Osteocyte (in vitro differentiated cells): ENCODE measurements at regions not wholly inside any gene's neighbourhood (a gene's known extent, or its start where the extent isn't known, plus 50 kb on each side); places are given as distances from the start of the nearest gene placed in this dataset.
A peak's percentile ranks its signal among the peaks of the same experiment; 100 is the strongest.

Experiments
- DNase-seq: peaks from one replicate; pipeline ENCODE4 v3.0.0; 2021; ENCODE audit warnings: mixed read lengths; ENCODE audit not compliant: unreplicated experiment; ENCODE audit errors: extremely low spot score
- H3K27ac Mint-ChIP-seq: one replicate; pipeline ENCODE4 v1.8.0; 2021; ENCODE audit warnings: mild to moderate bottlenecking, mixed read lengths; ENCODE audit not compliant: unreplicated experiment
- H3K27me3 Mint-ChIP-seq: one replicate; pipeline ENCODE4 v1.8.0; 2021; ENCODE audit warnings: mixed read lengths; ENCODE audit not compliant: unreplicated experiment
- H3K36me3 Mint-ChIP-seq: one replicate; pipeline ENCODE4 v1.8.0; 2021; ENCODE audit warnings: mixed read lengths; ENCODE audit not compliant: unreplicated experiment
- H3K4me1 Mint-ChIP-seq: one replicate; pipeline ENCODE4 v1.8.0; 2021; ENCODE audit warnings: mixed read lengths; ENCODE audit not compliant: unreplicated experiment
- H3K4me3 Mint-ChIP-seq: one replicate; pipeline ENCODE4 v1.8.0; 2021; ENCODE audit warnings: mild to moderate bottlenecking, moderate library complexity, mixed read lengths; ENCODE audit not compliant: unreplicated experiment
- H3K9me3 Mint-ChIP-seq: one replicate; pipeline ENCODE4 v1.8.0; 2021; ENCODE audit warnings: mixed read lengths; ENCODE audit not compliant: unreplicated experiment
- TF ChIP-seq, protein P1 (sequence below): fragments of 200-600 bp; sonication (generic); IDR thresholded peaks from 2 replicates; pipeline ENCODE4 v1.5.0; 2021; ENCODE audit warnings: antibody characterized with exemption, mild to moderate bottlenecking, moderate library complexity

DNA sequence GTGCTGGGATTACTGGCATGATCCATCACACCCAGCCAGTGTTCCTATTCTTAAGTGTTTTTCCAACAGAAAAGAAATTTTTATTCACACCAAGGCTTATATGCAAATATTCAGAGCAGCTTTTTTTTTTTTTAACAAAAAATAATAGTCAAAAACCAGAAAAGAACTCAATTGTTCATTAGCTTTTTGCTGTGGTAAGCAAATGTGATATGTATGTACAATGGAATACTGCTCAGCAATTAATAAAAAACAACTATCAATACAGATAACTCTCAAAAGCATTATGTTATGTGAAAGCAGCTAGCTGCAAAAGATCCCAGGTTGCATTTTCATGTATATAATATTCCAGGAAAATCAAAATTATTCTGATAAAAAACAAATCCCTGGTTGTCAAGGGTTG is 132.3 kb downstream of the SLIT2 start:
- no peak overlapping the region for H3K27ac Mint-ChIP-seq
- no peaks in the 10 kb centered on the region for H3K27me3 Mint-ChIP-seq
- H3K4me1 Mint-ChIP-seq = no peaks in the 10 kb centered on the region
- no peak overlapping the region for H3K4me3 Mint-ChIP-seq
- TF ChIP-seq, protein P1, sequence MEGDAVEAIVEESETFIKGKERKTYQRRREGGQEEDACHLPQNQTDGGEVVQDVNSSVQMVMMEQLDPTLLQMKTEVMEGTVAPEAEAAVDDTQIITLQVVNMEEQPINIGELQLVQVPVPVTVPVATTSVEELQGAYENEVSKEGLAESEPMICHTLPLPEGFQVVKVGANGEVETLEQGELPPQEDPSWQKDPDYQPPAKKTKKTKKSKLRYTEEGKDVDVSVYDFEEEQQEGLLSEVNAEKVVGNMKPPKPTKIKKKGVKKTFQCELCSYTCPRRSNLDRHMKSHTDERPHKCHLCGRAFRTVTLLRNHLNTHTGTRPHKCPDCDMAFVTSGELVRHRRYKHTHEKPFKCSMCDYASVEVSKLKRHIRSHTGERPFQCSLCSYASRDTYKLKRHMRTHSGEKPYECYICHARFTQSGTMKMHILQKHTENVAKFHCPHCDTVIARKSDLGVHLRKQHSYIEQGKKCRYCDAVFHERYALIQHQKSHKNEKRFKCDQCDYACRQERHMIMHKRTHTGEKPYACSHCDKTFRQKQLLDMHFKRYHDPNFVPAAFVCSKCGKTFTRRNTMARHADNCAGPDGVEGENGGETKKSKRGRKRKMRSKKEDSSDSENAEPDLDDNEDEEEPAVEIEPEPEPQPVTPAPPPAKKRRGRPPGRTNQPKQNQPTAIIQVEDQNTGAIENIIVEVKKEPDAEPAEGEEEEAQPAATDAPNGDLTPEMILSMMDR = no peak
- no peak for DNase-seq
- no peaks in the 10 kb centered on the region for H3K36me3 Mint-ChIP-seq
- H3K9me3 Mint-ChIP-seq = no peaks in the 10 kb centered on the region

DNA sequence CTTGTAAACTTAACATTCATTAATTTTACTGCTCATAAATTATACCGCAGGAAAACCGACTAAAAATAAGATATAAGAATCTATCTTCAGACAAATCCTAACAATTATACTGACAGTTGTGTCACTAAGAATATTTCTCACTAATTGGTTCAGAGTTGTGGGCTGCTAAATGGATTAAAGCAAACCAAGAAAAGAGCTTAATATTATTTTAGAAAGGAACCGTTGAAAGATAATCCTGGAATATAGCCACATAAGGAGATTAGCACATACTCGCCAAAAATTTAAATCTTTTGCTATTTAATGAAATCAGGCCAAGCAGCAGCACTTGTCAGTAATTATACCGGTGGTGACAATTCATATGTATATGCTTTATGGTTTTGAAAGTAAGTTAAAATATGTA is 132.8 kb downstream of the SLIT2 start:
- H3K4me1 Mint-ChIP-seq = no peaks in the 10 kb centered on the region
- no peak for DNase-seq
- H3K36me3 Mint-ChIP-seq = no peaks in the 10 kb centered on the region
- no peak overlapping the region for H3K27ac Mint-ChIP-seq
- TF ChIP-seq, protein P1 = no peak
- no peaks in the 10 kb centered on the region for H3K9me3 Mint-ChIP-seq
- no peak overlapping the region for H3K4me3 Mint-ChIP-seq
- H3K27me3 Mint-ChIP-seq = no peaks in the 10 kb centered on the region

DNA sequence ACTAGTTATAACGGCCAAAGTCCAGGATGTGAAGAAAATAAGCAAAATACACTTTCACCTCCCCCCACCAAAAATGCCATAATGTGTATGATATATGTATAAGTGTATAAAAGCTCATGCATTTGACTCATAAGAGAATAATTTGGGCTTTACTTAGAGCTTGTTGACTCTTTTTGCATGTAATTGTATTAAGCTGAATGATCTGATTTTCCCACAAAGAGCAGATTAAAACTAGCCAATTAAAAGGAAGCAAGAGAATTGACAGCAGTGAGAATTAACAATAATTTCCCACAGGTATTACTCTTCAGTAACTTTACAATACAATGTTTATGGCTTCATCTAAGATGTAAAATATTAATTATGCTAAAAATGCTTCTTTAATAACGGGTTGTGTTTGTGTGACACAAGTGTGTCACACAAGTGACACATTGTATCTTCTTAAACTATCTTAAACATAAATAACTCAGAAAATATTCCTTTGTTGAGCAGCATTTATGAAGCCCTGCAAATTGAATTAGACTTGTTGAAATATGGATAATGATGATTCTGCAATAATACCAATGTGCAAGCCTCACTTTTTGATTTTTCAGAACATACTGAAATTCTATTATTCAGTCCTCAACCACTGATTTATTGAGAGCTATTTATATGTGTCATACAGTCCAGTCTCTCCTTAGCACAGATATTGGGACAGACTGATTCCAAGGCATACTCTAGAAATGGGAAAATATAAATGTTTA is 134.5 kb downstream of the SLIT2 start:
- no peak for DNase-seq
- H3K4me3 Mint-ChIP-seq = no peak overlapping the region
- TF ChIP-seq, protein P1 = no peak
- H3K27ac Mint-ChIP-seq = no peak overlapping the region
- H3K4me1 Mint-ChIP-seq = peaks cover 6% of the 10 kb centered on the region
- no peaks in the 10 kb centered on the region for H3K27me3 Mint-ChIP-seq
- no peaks in the 10 kb centered on the region for H3K9me3 Mint-ChIP-seq
- no peaks in the 10 kb centered on the region for H3K36me3 Mint-ChIP-seq

DNA sequence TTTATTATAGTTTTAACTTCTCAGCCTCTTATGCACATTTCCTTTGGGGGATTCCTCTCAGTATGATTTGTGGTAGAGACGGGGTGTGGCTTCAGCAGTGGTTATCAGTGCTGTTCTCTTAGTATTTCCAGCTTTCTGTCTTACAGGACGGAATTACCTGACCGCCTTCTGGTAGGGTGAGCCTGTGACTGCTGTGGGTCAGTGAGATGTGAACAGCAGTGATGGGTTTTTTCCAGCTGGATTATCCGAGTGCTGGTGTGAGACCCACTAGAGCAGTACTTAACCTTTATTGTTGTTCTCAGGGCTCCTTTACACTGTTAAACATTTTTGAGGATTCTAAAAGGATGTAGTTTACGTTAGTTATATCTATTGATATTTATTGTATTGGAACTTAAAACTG is 135.2 kb downstream of the SLIT2 start:
- Mint-ChIP-seq H3K27me3 (no peaks in the 10 kb centered on the region), H3K9me3 (no peaks in the 10 kb centered on the region)

DNA sequence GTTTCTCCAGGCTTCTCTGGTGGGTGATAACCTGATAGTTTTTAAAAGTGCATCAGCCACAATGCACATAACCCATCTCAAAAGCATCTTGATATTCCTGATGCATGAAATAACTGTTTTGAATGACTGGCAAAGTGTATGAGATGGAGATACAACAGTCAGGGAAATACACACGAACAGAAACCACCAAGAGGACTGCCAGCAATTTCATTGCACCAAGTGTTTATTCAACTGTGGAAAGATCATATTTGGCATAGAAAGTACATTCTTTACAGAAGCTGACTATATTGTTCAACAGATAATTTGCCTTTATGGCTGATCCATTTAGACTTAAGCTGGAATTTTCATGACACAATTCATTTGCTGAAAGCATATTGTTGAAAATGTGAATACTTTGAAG is 139.5 kb downstream of the SLIT2 start:
- Mint-ChIP-seq H3K9me3 (no peaks in the 10 kb centered on the region), H3K4me3 (peak overlapping the region; percentile 7), H3K27me3 (no peaks in the 10 kb centered on the region), H3K36me3 (peaks cover 3% of the 10 kb centered on the region), H3K27ac (peak overlapping the region; percentile 21), H3K4me1 (peaks cover 20% of the 10 kb centered on the region)
- DNase-seq = no peak
- TF ChIP-seq, protein P1 = no peak

More for the DNA sequence above, 135.2 kb downstream of the SLIT2 start:
- H3K4me1 Mint-ChIP-seq = peaks cover 13% of the 10 kb centered on the region
- TF ChIP-seq, protein P1 = no peak
- no peaks in the 10 kb centered on the region for H3K36me3 Mint-ChIP-seq
- DNase-seq = no peak
- H3K27ac Mint-ChIP-seq = no peak overlapping the region
- H3K4me3 Mint-ChIP-seq = no peak overlapping the region
